T-helper 9 cell (primary cell): ENCODE measurements at regions not wholly inside any gene's neighbourhood (a gene's known extent, or its start where the extent isn't known, plus 50 kb on each side); places are given as distances from the start of the nearest gene placed in this dataset.

Source experiments
- DNase-seq: peaks from one replicate; pipeline ENCODE4 v3.0.0-alpha.2; 2020

DNA sequence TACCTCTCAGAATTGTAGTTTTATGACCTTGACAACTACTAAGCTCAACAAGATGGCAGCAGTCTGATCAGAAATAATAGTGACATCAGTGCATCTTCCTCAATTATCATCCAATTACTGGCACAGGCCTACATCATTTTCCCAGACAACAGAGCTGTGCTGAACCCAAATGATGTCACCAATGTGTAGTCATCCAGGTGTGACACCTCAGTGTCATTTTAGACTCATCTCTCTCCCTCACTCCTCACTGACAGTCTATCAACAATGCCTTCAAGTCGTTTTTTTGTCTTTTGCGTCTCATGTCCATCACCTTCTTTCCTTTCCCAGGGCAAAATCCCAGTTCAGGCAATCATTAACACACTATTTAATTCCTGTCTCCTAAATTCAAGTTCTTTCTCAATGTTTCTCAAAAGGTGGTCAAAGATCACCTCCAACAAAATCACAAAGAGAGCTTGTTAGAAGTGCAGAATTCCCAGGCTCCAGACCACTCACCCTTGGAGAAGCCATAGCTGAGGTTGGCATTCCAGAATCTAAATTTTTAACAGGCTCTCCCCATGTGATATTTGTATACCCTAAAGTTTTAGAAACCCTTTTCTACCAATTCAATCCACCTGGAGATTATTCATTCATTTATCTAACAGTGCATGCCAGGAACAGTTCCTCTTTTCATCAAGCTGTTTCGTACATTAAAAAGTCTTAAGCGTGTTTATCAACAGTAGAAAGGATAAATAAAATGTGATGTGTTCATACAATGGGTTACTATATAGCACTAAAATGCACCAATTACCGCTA lies 125.3 kb upstream of the KLF7 start:
- DNase-seq: no peak

DNA sequence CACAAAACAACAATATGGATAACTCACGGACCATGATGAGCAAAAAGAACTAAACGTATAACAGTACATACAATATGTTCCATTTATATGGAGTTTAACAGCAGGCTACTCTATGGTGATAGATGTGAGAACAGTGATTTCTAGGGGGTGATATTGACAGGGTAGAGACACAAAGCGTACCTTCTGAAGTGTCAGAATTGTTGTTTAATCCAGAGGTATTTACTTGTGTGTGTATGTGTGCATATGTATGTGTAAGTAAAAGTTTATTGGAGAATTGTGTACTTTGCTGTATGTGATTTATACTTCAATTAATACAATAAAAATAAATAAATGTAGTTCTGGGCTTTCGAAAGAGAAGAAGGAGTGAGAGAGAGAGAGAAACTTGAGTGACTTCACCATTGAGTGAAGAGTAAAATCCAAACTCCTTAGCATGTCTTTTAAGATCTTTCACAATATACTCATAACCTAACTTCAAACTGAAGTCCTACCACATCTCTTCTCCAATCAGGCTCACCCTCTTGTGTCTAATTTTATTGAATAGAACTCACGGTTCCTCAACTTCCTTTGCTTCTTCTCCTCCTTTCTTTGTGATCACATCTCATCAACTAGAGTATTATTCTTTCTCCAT lies 126.0 kb upstream of the KLF7 start:
- no peak for DNase-seq

DNA sequence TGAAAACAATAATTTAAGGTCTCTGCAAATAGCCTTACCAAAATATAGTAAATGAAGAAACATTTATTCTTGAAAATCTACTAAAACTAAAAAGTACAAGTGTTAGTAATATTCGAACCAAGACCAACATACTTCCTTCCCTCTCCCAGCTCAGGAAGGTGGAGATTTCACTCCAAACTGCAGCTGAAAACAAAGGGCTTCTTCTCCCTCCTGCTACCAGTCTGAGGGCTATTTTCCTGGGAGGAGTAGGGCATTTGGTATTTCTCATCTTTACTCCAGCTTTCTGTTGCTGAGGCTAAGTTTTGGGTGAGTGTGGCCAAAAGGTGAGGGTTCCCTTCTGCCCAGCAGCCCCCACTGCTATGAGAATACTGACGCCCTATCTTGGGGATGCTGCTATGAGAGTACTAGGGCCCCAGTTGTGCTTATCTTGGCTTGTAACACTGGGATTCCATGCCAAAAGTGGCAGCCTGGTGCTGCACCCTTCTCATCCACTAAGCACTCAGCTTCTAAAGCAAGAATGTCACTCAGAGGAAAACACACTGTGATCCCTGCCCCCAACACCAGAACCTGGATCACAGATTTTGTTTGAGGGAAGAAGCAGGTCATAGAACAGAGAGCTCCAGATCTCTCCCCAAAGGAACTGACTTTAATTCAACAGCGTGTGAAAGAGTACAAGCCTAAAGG lies 130.7 kb upstream of the KLF7 start:
- no peak for DNase-seq

DNA sequence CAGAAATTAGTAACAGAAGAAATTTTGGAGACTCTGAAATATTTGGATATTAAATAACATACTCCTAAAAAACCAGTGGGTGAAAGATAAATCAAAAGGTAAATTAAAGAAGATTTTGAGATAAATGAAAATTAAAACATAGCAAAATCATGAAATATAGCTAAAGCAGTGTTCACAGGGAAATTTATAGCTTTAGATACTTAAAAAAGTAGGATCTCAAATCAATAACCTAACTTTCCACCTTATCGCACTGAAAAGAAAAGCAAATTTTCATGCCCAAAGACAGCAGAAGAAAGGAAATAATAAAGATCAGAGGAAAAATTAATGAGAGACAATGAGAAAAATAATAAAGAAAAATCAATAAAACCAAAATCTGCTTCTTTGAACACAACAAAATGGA lies 135.1 kb upstream of the KLF7 start:
- DNase-seq: no peak

DNA sequence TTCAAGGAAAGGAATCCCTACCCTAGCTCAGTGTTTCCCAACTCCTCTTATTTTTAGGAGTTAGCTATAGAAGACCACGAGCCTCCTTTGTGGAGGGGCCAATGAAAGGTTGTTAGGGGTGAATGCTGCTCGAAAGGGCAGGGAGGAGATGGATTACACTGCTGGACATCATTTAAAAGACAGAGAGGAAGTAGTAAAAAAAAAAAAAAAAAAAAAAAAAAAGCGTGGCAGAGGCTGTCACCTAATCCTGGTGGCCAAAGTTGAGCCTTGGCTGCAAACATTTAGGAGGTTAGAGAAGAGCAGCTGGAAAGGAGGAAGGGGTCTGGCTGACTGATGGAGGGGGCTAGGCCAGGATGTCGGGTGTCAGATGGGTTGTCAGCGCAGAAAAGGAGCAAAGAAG lies 139.0 kb upstream of the KLF7 start:
- DNase-seq: no peak

DNA sequence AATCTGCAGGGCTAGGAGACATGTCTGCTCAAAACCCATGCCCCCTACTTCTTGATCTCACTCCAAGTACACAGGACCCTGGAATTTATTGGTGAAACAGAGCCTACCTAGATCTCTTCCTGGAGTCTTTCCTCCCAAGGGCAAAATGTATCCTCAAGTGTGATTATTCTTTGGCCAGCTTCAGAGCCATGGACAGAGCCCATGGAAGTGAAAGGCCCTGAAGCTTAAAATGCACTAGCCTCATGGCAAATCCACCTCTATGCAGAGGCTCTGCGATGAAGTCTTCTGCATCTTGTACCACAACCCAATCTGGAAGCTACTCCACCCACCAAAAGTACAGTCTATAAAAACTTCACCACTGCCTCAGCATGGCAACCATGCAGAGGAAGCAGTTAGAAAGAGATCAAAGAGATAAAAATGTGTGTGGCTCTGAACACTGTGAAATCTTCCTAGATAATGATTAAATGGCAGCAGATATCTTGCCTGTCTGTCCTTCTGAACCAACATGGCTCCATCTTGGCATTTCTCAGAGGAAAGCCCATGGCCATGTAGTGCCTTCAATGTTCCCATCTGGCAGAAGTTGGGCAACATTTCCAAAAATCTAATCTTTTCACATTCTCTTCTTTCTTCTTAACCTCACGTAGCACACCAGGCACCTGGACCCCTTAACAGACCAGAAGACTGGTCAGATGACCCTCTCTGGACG lies 142.9 kb upstream of the KLF7 start:
- DNase-seq: no peak

DNA sequence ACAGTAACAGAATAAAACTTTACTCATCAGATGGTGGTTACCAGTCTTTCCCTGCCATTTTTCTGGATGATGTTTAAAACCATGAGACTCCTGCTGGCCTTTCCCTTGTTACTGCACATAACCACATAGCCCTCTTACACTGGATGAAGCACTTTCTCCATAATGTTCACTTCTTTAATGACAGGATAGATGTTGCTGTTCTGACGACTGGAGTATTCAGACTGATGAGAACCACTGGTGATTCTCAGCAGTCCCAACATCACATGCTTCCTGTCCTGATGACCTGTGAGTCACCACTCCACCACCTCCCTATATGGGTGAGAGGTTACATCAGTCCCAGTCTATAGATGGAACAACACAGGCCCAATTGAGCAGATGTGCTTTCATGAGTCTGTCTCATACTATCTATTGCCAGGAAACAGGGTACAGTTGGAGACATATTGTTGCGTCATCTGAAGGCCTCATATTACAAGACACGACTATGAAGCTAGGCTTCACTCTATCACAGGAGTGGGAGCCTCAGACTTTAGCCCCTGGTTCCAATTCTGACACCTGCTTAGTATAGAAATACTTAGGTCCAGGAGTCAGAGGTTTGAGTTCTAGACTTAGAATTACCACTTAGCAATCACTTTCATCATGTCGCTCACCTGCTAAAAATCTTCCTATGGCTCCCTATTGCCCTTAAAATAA lies 145.7 kb upstream of the KLF7 start:
- no peak for DNase-seq

DNA sequence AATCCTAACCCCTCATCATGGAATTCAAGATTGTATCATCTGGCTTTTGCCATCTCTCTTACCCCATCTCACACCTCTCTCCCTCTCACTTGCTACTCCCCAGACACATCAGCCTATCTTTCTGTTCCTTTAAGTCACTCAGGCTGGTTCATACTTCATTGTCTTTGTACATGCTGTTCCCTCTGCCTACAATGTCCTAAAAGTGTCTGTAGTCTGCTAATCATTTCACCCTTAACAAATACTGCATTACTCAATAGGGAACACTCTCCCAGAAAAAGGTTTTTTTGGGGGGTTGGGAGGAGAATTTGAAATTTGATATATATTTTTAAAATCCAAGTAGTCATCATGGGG lies 146.2 kb upstream of the KLF7 start:
- no peak for DNase-seq

DNA sequence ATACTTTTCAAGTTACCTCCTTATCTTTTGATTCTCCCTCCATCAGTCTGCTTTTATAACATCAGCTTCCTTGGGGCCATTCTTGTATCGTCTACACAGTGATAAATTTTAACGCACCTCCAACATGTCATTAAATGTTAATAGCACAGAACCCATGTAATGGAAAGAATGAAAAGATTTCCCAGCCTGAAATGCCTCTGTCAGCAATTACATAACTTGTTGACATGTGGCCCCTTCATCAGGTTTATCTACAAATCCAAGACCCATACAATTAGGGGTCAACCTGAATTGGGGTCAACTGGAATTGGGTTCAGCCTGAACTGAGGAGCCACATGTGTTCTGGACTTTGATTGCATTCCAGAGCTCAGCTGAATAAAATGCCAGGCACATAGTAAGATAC lies 148.2 kb upstream of the KLF7 start:
- no peak for DNase-seq

DNA sequence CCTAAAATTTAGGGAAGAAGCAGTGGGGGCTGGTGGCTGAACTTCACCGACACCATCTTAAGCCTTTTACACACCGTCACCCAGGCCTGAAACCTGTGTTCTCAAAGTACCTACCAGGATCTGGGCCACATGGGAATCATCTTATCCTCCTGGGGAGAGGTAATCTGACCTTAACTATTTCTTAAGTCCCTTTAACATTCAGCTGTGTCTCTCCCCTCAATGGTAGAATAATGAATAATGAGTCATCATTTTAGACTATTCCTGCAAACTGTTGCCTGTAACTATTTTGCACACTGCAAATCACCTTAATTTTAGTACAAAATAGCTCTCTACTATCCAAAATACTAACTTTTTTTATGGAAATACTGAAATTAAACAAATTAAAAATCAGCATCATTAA lies 149.4 kb upstream of the KLF7 start:
- DNase-seq: no peak

DNA sequence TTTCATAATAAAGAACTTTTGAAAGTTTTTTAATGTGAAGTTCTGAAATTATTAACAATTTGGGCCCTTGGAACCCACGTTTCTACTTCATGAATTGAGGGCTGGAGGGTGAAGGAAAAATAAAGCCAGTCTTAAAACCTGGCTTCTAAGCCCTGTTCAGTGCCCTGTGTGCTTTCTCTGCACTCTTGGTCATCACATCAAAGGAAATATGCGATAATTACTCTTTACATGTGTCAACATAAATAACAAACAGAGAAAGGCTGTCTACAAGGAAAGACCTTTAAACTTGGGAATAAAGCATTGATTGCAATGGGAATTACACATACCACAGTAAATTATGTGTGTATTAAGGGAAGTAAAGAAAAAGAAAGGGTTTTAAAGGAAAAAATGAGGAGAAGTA lies 150.7 kb upstream of the KLF7 start:
- no peak for DNase-seq

DNA sequence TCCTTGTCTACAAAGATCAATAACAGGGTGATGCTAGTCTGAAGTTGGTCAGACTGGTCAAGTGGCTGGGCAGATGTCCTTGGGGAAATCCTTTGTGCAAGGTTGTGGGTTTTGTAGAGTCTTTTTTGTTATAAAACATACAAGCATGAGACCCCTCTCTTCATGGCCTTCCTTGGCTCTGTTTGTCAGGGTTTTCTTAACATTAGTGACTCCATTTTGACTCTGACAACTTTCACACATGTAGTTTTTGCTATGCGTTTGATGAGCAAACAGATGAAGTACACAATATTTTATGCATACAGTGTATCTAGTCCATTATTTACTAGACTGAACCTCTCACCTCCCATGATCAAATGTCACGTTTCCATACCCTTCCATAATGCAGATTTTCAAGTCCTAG lies 151.2 kb upstream of the KLF7 start:
- DNase-seq: no peak

DNA sequence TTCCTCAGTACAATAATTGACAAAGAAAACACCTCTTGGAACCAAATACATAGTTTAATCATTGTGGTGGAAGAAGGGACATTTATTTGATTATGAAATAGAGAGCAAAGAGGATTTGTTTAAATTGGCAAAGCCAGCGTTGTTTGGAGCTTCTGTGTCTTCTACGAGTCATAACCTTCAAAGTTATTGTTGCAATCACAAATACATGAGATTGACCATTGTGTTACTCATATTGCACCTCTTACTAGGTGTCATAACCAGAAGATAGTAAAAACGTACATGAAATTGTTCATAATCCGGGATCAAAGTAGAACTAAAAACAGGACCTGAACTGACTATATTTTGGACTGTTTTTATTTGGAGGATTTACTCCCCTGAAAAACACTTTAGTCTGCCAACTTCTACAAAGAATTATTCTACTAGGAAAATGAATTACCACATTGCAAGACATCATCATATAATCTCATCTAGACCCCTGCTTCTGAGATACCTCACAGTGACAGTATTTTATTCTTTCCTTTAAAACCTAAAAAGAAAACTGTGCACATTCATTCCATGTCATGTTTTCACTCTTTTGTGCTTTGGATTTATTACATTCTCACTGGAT lies 151.7 kb upstream of the KLF7 start:
- DNase-seq: no peak

DNA sequence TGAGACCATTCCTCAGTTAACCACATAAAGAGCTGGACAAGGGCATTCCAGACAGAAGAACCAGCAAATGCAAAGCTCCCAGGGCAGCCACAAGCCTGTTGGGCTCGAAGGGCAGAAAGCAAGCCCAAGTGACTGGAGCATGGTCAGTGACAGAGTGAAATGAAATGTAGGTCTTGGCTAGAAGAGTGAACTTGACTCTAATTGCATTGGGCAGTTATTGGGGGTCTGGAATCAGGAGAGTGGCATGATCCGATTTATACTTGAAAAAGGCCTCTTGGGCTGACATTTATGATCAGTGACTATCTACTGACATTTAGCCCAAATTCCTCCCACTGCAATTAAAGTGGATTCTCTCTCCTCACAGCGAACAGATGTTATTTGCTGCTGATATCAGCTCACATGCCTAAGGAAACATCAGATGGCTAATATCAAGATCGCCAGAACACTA lies 152.5 kb upstream of the KLF7 start:
- DNase-seq: no peak

DNA sequence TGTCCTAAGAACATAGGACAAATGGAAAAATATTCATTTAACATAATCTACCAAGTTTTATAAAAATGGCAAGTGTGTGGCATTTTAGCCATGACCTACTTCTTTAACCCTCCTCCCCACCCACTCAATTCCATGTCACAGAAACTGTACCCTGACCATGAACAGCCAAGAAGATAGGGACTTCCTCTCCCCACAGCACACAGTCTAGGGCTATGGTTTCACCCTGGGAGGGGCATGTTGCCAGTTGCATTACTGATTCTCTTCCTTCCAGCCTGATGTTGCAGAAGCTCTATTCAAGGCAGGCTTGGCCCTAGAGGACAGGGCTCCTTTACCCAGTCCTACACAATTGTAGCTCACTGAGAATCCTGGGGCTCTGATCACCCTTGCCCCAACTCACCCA lies 153.6 kb upstream of the KLF7 start:
- no peak for DNase-seq

DNA sequence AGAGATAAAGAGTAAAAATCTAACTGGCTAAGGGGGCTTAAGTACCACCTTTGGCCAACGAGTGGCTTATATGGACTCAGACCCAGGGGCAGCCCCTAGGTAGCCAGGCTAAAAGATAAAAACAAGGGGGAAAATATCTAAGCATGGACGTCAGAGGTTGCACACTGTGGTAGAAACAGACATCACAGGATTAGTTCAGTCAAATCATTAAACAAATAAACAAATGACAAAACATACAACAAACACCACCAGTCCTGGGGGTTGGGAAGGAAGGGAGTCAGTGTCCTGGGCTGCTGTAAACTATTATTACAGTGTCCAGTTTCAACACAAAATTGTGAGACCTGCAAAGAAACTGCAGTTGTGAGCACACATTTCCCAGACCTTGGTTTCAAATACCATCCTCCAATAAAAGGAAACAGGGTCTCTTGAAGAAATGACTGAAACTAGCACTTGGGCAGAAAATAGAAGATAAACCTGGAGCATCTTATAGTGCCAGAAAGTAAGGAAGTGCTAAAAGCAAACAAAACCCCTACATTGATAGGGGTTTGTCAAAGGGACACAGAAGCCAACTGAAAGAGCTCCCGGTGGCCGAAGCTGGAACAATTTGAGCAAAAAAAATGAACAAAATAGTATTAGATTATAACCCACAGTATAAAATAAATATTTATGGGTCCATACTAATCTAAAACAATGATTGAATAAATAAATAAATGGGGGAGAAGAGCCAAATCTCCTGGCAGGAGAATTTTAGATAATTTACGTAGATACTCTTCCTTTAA lies 154.8 kb upstream of the KLF7 start:
- no peak for DNase-seq

DNA sequence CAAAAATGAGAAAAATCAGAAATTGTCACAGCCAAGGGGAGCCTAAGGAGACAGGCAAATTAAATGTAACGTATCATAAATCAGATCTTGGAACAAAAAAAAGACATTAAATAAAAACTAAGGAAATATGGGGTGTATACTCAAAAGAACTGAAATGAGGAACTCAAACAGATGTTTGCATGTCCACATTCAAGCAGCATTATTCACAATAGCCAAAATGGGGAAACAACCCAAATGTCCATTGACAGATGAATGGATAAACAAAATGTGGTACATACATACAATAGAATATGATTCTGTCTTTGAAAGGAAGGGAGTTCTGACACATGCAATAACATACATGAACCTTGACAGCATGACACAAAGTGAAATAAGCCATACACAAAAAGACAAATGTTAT lies 155.8 kb upstream of the KLF7 start:
- DNase-seq: no peak

DNA sequence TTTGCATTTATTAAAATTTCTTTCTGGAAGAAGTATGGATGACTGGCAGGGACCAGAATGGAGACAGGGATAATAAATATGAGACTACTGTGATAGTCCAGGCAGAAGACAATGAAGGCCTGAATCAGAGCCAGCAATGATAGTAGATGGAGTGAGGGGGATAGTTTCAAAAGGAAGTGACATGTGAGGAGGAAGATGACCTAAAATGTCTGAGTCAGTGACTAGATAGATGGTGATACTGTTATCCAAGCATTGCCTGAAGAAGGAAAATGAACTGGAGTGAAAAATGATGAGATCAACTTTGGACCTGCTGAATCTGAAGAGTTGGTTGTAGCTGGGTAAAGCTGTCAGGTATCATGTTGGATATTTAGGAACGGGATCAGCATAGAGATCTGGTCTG lies 158.3 kb upstream of the KLF7 start:
- no peak for DNase-seq

DNA sequence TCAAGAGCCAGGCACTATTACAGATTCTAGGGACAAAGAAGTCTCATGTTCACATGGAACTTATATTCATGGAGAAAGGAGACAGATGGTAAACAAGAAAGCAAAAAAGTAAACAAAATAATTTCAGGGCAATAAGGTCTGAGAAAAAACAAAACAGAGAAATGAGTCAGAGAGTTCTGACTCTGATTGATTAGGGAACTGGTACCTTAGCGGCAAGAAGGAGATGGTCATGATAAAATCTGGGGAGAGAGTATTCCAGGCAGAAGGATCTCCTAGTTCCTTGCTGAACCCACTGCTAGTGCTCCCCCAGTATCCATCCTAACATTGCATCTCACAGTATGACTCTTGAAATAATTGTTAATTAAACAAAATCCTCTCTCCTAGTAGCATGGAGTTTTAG lies 161.8 kb upstream of the KLF7 start:
- no peak for DNase-seq

DNA sequence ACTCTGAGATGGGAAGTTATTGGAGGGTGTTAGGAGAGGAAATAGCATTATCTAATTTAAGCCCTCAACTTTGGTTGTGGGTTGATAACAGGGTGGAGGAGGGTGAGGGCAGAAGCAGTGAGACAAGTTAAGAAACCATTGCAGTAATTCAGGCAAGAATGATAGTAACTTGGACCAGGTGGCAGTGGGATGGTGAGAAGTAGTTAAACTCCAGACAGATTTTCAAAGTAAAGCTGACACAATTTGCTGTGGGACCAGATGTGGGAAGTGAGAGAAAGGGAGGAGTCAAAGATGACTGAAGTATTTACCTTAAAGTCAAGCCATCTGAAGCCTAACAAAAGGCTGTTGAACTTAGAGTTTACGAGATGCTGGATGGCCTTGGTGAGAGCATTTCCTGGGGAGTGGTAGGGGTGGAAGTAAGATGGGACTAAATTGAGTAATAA lies 163.2 kb upstream of the KLF7 start:
- DNase-seq: no peak

DNA sequence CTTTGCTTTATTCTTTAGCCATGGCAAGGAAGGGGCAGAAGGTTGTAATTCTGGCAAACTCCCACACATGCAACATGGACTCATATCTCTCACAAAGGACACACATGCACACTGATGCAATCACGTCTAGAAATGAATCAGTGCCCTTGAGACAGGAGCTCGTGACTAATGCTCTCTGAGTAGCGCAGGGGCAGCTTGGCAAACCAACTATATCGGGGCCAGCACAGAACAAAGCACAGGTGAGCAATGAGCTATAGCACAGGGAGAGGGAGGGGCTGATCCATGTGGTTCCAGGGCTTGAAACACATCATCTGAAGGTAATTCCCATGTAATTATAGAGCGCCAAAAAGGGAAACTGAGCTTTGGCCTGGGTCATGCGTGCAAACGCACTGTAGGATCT lies 165.2 kb upstream of the KLF7 start:
- DNase-seq: no peak

DNA sequence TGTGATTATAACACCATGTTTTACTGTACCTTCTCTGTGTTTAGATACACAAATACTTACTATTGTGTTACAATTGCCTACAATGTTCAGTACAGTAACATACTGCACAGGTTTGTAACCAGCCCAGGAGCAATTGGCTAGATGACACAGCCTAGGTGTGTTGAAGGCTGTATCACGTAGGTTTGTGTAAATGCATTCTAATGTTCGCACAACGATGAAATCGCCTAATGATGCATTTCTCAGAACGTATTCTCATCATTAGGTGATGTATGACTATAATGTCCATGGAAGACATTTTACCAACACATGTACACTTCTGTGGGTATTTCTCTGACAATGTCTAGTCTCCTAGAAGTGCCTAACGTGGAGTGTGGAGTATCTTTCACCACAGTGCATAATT lies 165.9 kb upstream of the KLF7 start:
- no peak for DNase-seq
